ENCODE measurements at regions not wholly inside any gene's neighbourhood (a gene's known extent, or its start where the extent isn't known, plus 50 kb on each side); places are given as distances from the start of the nearest gene placed in this dataset.

- Mint-ChIP-seq H3K9me3 (peaks cover 0 to 3% of the 10 kb centered on the region in 2 experiments; a peak in 1 of 5 replicates), H3K4me3 (no peak overlapping the region), H3K27ac (no peak overlapping the region), H3K4me1 (peaks cover 31 to 42% of the 10 kb centered on the region in 2 experiments), H3K27me3 (ENCODE audit: low read depth) (peaks cover 54% of the 10 kb centered on the region), H3K36me3 (ENCODE audit: insufficient read depth in 1 of 3, low read depth in 3 of 3) (peaks cover 0 to 12% (median 0%) of the 10 kb centered on the region in 3 experiments; a peak in 2 of 7 replicates)
- no peaks in the 10 kb centered on the region for H4K20me1 ChIP-seq (ENCODE audit: control insufficient read depth, insufficient read depth, insufficient read length)
- no peaks in the 10 kb centered on the region for H3K4me1 ChIP-seq (ENCODE audit: insufficient read depth, low read length)
- no peak overlapping the region for H3K14ac ChIP-seq (ENCODE audit: insufficient read depth, low read length)
- H3K56ac ChIP-seq (ENCODE audit: insufficient read length, low read depth, low read length): no peak overlapping the region
- no peak overlapping the region for H4K91ac ChIP-seq (ENCODE audit: insufficient read length, low read depth, low read length)
- H3K79me1 ChIP-seq (ENCODE audit: insufficient read depth, low read depth, low read length, poor library complexity, severe bottlenecking): no peaks in the 10 kb centered on the region
- TF ChIP-seq CTCF (conservative IDR thresholded peaks at IDR 0.05): no peak
- H2BK120ac ChIP-seq (ENCODE audit: low read depth, low read length, poor library complexity, severe bottlenecking): no peak overlapping the region
- no peak overlapping the region for H3K18ac ChIP-seq (ENCODE audit: insufficient read length, low read depth, low read length)
- H2BK12ac ChIP-seq (ENCODE audit: insufficient read length, low read depth, low read length): no peak overlapping the region
- no peak overlapping the region for H3T11ph ChIP-seq (ENCODE audit: low read length)
- H2BK20ac ChIP-seq (ENCODE audit: low read depth, low read length, poor library complexity, severe bottlenecking): no peak overlapping the region
- no peaks in the 10 kb centered on the region for H3K79me2 ChIP-seq (ENCODE audit: insufficient read depth, low read length)
- no peak for DNase-seq
- H3K4ac ChIP-seq (ENCODE audit: low read depth, low read length): no peak overlapping the region
- H3K9ac ChIP-seq (ENCODE audit: extremely low read depth, insufficient read length, low read length): no peak overlapping the region
- WGBS (ENCODE audit: extremely low coverage, insufficient read length, low lambda C conversion rate): no CpG with 5 or more reads among the region's 4 CpGs
- H3K23ac ChIP-seq (ENCODE audit: insufficient read length, low read depth, low read length): no peak overlapping the region
- H3K4me2 ChIP-seq (ENCODE audit: insufficient read depth, insufficient read length, low read length): no peak overlapping the region
- H2BK5ac ChIP-seq (ENCODE audit: insufficient read length, low read length): no peak overlapping the region
- no peaks in the 10 kb centered on the region for H3K9me3 ChIP-seq (ENCODE audit: control insufficient read depth, low read depth, low read length)
- H3K27ac ChIP-seq (ENCODE audit: insufficient read length, low read depth, low read length): no peak overlapping the region
- H4K5ac ChIP-seq (ENCODE audit: insufficient read length, low read depth, low read length): no peak overlapping the region
- no peak overlapping the region for H4K8ac ChIP-seq (replicated peaks; ENCODE audit: insufficient read length, low read depth, low read length)
- no peak overlapping the region for H2BK15ac ChIP-seq (ENCODE audit: low read depth, low read length)
- no peaks in the 10 kb centered on the region for H3K23me2 ChIP-seq (ENCODE audit: insufficient read length, low read depth, low read length, poor library complexity, severe bottlenecking)
- H2AFZ ChIP-seq (ENCODE audit: low read length): no peak overlapping the region
- H2AK5ac ChIP-seq (ENCODE audit: insufficient read length, low read length): no peak overlapping the region
- H3K27me3 ChIP-seq (ENCODE audit: insufficient read depth, low read length): peaks cover 10% of the 10 kb centered on the region
Observed at GRCh38 chr5:85896514-85896913, 721.2 kb upstream of the COX7C start.

All from H9 (cell line).